ENCODE measurements at regions not wholly inside any gene's neighbourhood (a gene's known extent, or its start where the extent isn't known, plus 50 kb on each side); places are given as distances from the start of the nearest gene placed in this dataset.

- no peak overlapping the region for H3K27ac Mint-ChIP-seq
- intact Hi-C loops (cut with micrococcal nuclease) = no loop called here
- H3K4me1 Mint-ChIP-seq (ENCODE audit: low read depth) = no peaks in the 10 kb centered on the region
- H3K9me3 Mint-ChIP-seq = no peaks in the 10 kb centered on the region
- no peak for DNase-seq (ENCODE audit: low spot score)
- no peaks in the 10 kb centered on the region for H3K27me3 Mint-ChIP-seq (ENCODE audit: insufficient read depth)
- H3K36me3 Mint-ChIP-seq (ENCODE audit: low read depth) = no peaks in the 10 kb centered on the region
- no peak overlapping the region for H3K4me3 Mint-ChIP-seq
These were observed 138.9 kb upstream of the DCC start for GRCh38 chr18:52200921-52201663.

GRCh38 chr18:52208646-52209045 lies 131.4 kb upstream of the DCC start:
- Mint-ChIP-seq H3K4me1 (ENCODE audit: low read depth) (no peaks in the 10 kb centered on the region), H3K36me3 (ENCODE audit: low read depth) (no peaks in the 10 kb centered on the region), H3K27ac (no peak overlapping the region), H3K9me3 (no peaks in the 10 kb centered on the region), H3K4me3 (no peak overlapping the region), H3K27me3 (ENCODE audit: insufficient read depth) (no peaks in the 10 kb centered on the region)
- intact Hi-C loops (cut with micrococcal nuclease) = no loop called here
- DNase-seq (ENCODE audit: low spot score) = no peak

- no peaks in the 10 kb centered on the region for H3K9me3 Mint-ChIP-seq
- DNase-seq (ENCODE audit: low spot score) = no peak
- no peak overlapping the region for H3K27ac Mint-ChIP-seq
- no peaks in the 10 kb centered on the region for H3K4me1 Mint-ChIP-seq (ENCODE audit: low read depth)
- H3K36me3 Mint-ChIP-seq (ENCODE audit: low read depth) = no peaks in the 10 kb centered on the region
- H3K4me3 Mint-ChIP-seq = no peak overlapping the region
- intact Hi-C loops (cut with micrococcal nuclease) = no loop called here
- H3K27me3 Mint-ChIP-seq (ENCODE audit: insufficient read depth) = no peaks in the 10 kb centered on the region
These were observed 123.9 kb upstream of the DCC start for GRCh38 chr18:52216109-52216508.

GRCh38 chr18:52216666-52217065 lies 123.3 kb upstream of the DCC start:
- H3K4me3 Mint-ChIP-seq = no peak overlapping the region

GRCh38 chr18:52219102-52219501 lies 120.9 kb upstream of the DCC start:
- Mint-ChIP-seq H3K4me3 (no peak overlapping the region), H3K36me3 (ENCODE audit: low read depth) (no peaks in the 10 kb centered on the region), H3K4me1 (ENCODE audit: low read depth) (no peaks in the 10 kb centered on the region), H3K27me3 (ENCODE audit: insufficient read depth) (no peaks in the 10 kb centered on the region), H3K27ac (no peak overlapping the region), H3K9me3 (no peaks in the 10 kb centered on the region)
- intact Hi-C loops (cut with micrococcal nuclease) = no loop called here
- no peak for DNase-seq (ENCODE audit: low spot score)

More at GRCh38 chr18:52216666-52217065, 123.3 kb upstream of the DCC start:
- H3K27me3 Mint-ChIP-seq (ENCODE audit: insufficient read depth) = no peaks in the 10 kb centered on the region
- H3K36me3 Mint-ChIP-seq (ENCODE audit: low read depth) = no peaks in the 10 kb centered on the region
- H3K4me1 Mint-ChIP-seq (ENCODE audit: low read depth) = no peaks in the 10 kb centered on the region
- no peak for DNase-seq (ENCODE audit: low spot score)
- intact Hi-C loops (cut with micrococcal nuclease) = no loop called here
- no peak overlapping the region for H3K27ac Mint-ChIP-seq
- H3K9me3 Mint-ChIP-seq = no peaks in the 10 kb centered on the region

GRCh38 chr18:52220062-52220591 lies 119.9 kb upstream of the DCC start:
- no peaks in the 10 kb centered on the region for H3K4me1 Mint-ChIP-seq (ENCODE audit: low read depth)
- H3K9me3 Mint-ChIP-seq = no peaks in the 10 kb centered on the region
- no peaks in the 10 kb centered on the region for H3K27me3 Mint-ChIP-seq (ENCODE audit: insufficient read depth)
- H3K36me3 Mint-ChIP-seq (ENCODE audit: low read depth) = no peaks in the 10 kb centered on the region
- no peak for DNase-seq (ENCODE audit: low spot score)
- intact Hi-C loops (cut with micrococcal nuclease) = no loop called here
- H3K4me3 Mint-ChIP-seq = no peak overlapping the region
- no peak overlapping the region for H3K27ac Mint-ChIP-seq

GRCh38 chr18:52222211-52222610 lies 117.8 kb upstream of the DCC start:
- Mint-ChIP-seq H3K9me3 (no peaks in the 10 kb centered on the region), H3K27me3 (ENCODE audit: insufficient read depth) (no peaks in the 10 kb centered on the region), H3K4me3 (no peak overlapping the region), H3K4me1 (ENCODE audit: low read depth) (no peaks in the 10 kb centered on the region), H3K27ac (no peak overlapping the region), H3K36me3 (ENCODE audit: low read depth) (no peaks in the 10 kb centered on the region)
- intact Hi-C loops (cut with micrococcal nuclease) = no loop called here
- DNase-seq (ENCODE audit: low spot score) = no peak

- no peaks in the 10 kb centered on the region for H3K27me3 Mint-ChIP-seq (ENCODE audit: insufficient read depth)
- H3K36me3 Mint-ChIP-seq (ENCODE audit: low read depth) = no peaks in the 10 kb centered on the region
- H3K4me1 Mint-ChIP-seq (ENCODE audit: low read depth) = no peaks in the 10 kb centered on the region
- no peak overlapping the region for H3K27ac Mint-ChIP-seq
- DNase-seq (ENCODE audit: low spot score) = no peak
- no peak overlapping the region for H3K4me3 Mint-ChIP-seq
- no peaks in the 10 kb centered on the region for H3K9me3 Mint-ChIP-seq
- intact Hi-C loops (cut with micrococcal nuclease) = no loop called here
These were observed 112.5 kb upstream of the DCC start for GRCh38 chr18:52227536-52227935.

GRCh38 chr18:52228166-52228565 lies 111.8 kb upstream of the DCC start:
- intact Hi-C loops (cut with micrococcal nuclease) = no loop called here
- Mint-ChIP-seq H3K4me1 (ENCODE audit: low read depth) (no peaks in the 10 kb centered on the region), H3K36me3 (ENCODE audit: low read depth) (no peaks in the 10 kb centered on the region), H3K4me3 (no peak overlapping the region), H3K27ac (no peak overlapping the region), H3K27me3 (ENCODE audit: insufficient read depth) (no peaks in the 10 kb centered on the region), H3K9me3 (no peaks in the 10 kb centered on the region)
- DNase-seq (ENCODE audit: low spot score) = no peak

- no peak overlapping the region for H3K27ac Mint-ChIP-seq
- no peak overlapping the region for H3K4me3 Mint-ChIP-seq
- H3K9me3 Mint-ChIP-seq = no peaks in the 10 kb centered on the region
- no peaks in the 10 kb centered on the region for H3K4me1 Mint-ChIP-seq (ENCODE audit: low read depth)
- no peak for DNase-seq (ENCODE audit: low spot score)
- H3K27me3 Mint-ChIP-seq (ENCODE audit: insufficient read depth) = no peaks in the 10 kb centered on the region
- intact Hi-C loops (cut with micrococcal nuclease) = no loop called here
- H3K36me3 Mint-ChIP-seq (ENCODE audit: low read depth) = no peaks in the 10 kb centered on the region
These were observed 103.9 kb upstream of the DCC start for GRCh38 chr18:52236131-52236530.

- Mint-ChIP-seq H3K27ac (no peak overlapping the region), H3K9me3 (no peaks in the 10 kb centered on the region), H3K36me3 (ENCODE audit: low read depth) (no peaks in the 10 kb centered on the region), H3K27me3 (ENCODE audit: insufficient read depth) (no peaks in the 10 kb centered on the region), H3K4me1 (ENCODE audit: low read depth) (no peaks in the 10 kb centered on the region), H3K4me3 (no peak overlapping the region)
- no peak for DNase-seq (ENCODE audit: low spot score)
- intact Hi-C loops (cut with micrococcal nuclease) = no loop called here
These were observed 102.4 kb upstream of the DCC start for GRCh38 chr18:52237551-52237950.

GRCh38 chr18:52242711-52243110 lies 97.3 kb upstream of the DCC start:
- intact Hi-C loops (cut with micrococcal nuclease) = no loop called here

GRCh38 chr18:52244658-52245057 lies 95.3 kb upstream of the DCC start:
- no peak overlapping the region for H3K27ac Mint-ChIP-seq
- intact Hi-C loops (cut with micrococcal nuclease) = no loop called here
- H3K9me3 Mint-ChIP-seq = peaks cover 4% of the 10 kb centered on the region
- H3K4me1 Mint-ChIP-seq (ENCODE audit: low read depth) = no peaks in the 10 kb centered on the region
- no peak overlapping the region for H3K4me3 Mint-ChIP-seq
- H3K27me3 Mint-ChIP-seq (ENCODE audit: insufficient read depth) = no peaks in the 10 kb centered on the region
- no peaks in the 10 kb centered on the region for H3K36me3 Mint-ChIP-seq (ENCODE audit: low read depth)
- DNase-seq (ENCODE audit: low spot score) = no peak

More at GRCh38 chr18:52242711-52243110, 97.3 kb upstream of the DCC start:
- H3K4me1 Mint-ChIP-seq (ENCODE audit: low read depth) = no peaks in the 10 kb centered on the region
- no peaks in the 10 kb centered on the region for H3K27me3 Mint-ChIP-seq (ENCODE audit: insufficient read depth)
- H3K4me3 Mint-ChIP-seq = no peak overlapping the region
- H3K9me3 Mint-ChIP-seq = peaks cover 4% of the 10 kb centered on the region
- H3K36me3 Mint-ChIP-seq (ENCODE audit: low read depth) = no peaks in the 10 kb centered on the region
- H3K27ac Mint-ChIP-seq = no peak overlapping the region
- no peak for DNase-seq (ENCODE audit: low spot score)

- intact Hi-C loops (cut with micrococcal nuclease) = no loop called here
- no peaks in the 10 kb centered on the region for H3K4me1 Mint-ChIP-seq (ENCODE audit: low read depth)
- H3K27ac Mint-ChIP-seq = no peak overlapping the region
- H3K4me3 Mint-ChIP-seq = no peak overlapping the region
- no peaks in the 10 kb centered on the region for H3K27me3 Mint-ChIP-seq (ENCODE audit: insufficient read depth)
- H3K36me3 Mint-ChIP-seq (ENCODE audit: low read depth) = no peaks in the 10 kb centered on the region
- DNase-seq (ENCODE audit: low spot score) = no peak
- peaks cover 13% of the 10 kb centered on the region for H3K9me3 Mint-ChIP-seq
These were observed 85.6 kb upstream of the DCC start for GRCh38 chr18:52254367-52254766.
